H9 (cell line): ENCODE measurements at regions not wholly inside any gene's neighbourhood (a gene's known extent, or its start where the extent isn't known, plus 50 kb on each side); places are given as distances from the start of the nearest gene placed in this dataset.

Experiments used
- DNase-seq: peaks from one replicate; pipeline ENCODE4 v3.0.0-alpha.2; 2017
- H2AFZ ChIP-seq: one replicate; pipeline ENCODE4 v1.6.1; 2013; ENCODE audit warnings: mild to moderate bottlenecking, low read length, control low read depth, moderate library complexity
- H2AK5ac ChIP-seq: 2 replicates; pipeline ENCODE4 v1.6.1; 2013; ENCODE audit warnings: low read length, control low read depth, mixed read lengths; ENCODE audit not compliant: insufficient read length
- H2BK120ac ChIP-seq: one replicate; pipeline ENCODE4 v1.6.1; 2013; ENCODE audit warnings: low read depth, mild to moderate bottlenecking, low read length, control low read depth, inconsistent platforms; ENCODE audit not compliant: poor library complexity, severe bottlenecking
- H2BK12ac ChIP-seq: 2 replicates; pipeline ENCODE4 v1.6.1; 2013; ENCODE audit warnings: low read length, control low read depth, mixed read lengths, low read depth; ENCODE audit not compliant: insufficient read length
- H2BK15ac ChIP-seq: 2 replicates; pipeline ENCODE4 v1.6.1; 2013; ENCODE audit warnings: low read depth, low read length, control low read depth
- H2BK20ac ChIP-seq: one replicate; pipeline ENCODE4 v1.6.1; 2013; ENCODE audit warnings: low read depth, mild to moderate bottlenecking, low read length, control low read depth, inconsistent platforms; ENCODE audit not compliant: poor library complexity, severe bottlenecking
- H2BK5ac ChIP-seq: 2 replicates; pipeline ENCODE4 v1.6.1; 2013; ENCODE audit warnings: low read length, control low read depth, mixed read lengths; ENCODE audit not compliant: insufficient read length
- H3K14ac ChIP-seq: 2 replicates; pipeline ENCODE4 v1.6.1; 2013; ENCODE audit warnings: low read length, control low read depth; ENCODE audit not compliant: insufficient read depth
- H3K18ac ChIP-seq: 2 replicates; pipeline ENCODE4 v1.6.1; 2013; ENCODE audit warnings: low read depth, mild to moderate bottlenecking, mixed read lengths, low read length, control low read depth; ENCODE audit not compliant: insufficient read length
- H3K23ac ChIP-seq: 2 replicates; pipeline ENCODE4 v1.6.1; 2013; ENCODE audit warnings: low read length, control low read depth, mixed read lengths, low read depth; ENCODE audit not compliant: insufficient read length
- H3K23me2 ChIP-seq: 2 replicates; pipeline ENCODE4 v1.6.1; 2013; ENCODE audit warnings: low read depth, mild to moderate bottlenecking, mixed read lengths, low read length, control low read depth; ENCODE audit not compliant: insufficient read length, poor library complexity, severe bottlenecking
- H3K27ac ChIP-seq: 2 replicates; pipeline ENCODE4 v1.5.1; 2013; ENCODE audit warnings: low read length, control low read depth, mixed read lengths, low read depth; ENCODE audit not compliant: insufficient read length
- H3K27me3 ChIP-seq: 2 replicates; pipeline ENCODE4 v1.6.1; 2013; ENCODE audit warnings: low read length, control low read depth, inconsistent platforms; ENCODE audit not compliant: insufficient read depth
- H3K4ac ChIP-seq: 2 replicates; pipeline ENCODE4 v1.6.1; 2013; ENCODE audit warnings: low read depth, mild to moderate bottlenecking, control low read depth, inconsistent platforms, low read length, moderate library complexity
- H3K4me1 ChIP-seq: 2 replicates; pipeline ENCODE4 v1.6.1; 2013; ENCODE audit warnings: low read length, control low read depth, inconsistent platforms; ENCODE audit not compliant: insufficient read depth
- H3K4me2 ChIP-seq: 2 replicates; pipeline ENCODE4 v1.6.1; 2013; ENCODE audit warnings: low read length, control low read depth, mixed read lengths; ENCODE audit not compliant: insufficient read length, insufficient read depth
- H3K56ac ChIP-seq: 2 replicates; pipeline ENCODE4 v1.6.1; 2013; ENCODE audit warnings: low read depth, mild to moderate bottlenecking, mixed read lengths, low read length, control low read depth; ENCODE audit not compliant: insufficient read length
- H3K79me1 ChIP-seq: 2 replicates; pipeline ENCODE4 v1.6.1; 2013; ENCODE audit warnings: low read depth, mild to moderate bottlenecking, moderate library complexity, low read length, control low read depth, inconsistent platforms; ENCODE audit not compliant: insufficient read depth, poor library complexity, severe bottlenecking
- H3K79me2 ChIP-seq: 2 replicates; pipeline ENCODE4 v1.6.1; 2013; ENCODE audit warnings: low read length, control low read depth, inconsistent platforms; ENCODE audit not compliant: insufficient read depth
- H3K9ac ChIP-seq: 2 replicates; pipeline ENCODE4 v1.6.1; 2013; ENCODE audit warnings: low read length, control low read depth, mixed read lengths; ENCODE audit not compliant: insufficient read length; ENCODE audit errors: extremely low read depth
- H3K9me3 ChIP-seq: one replicate; pipeline ENCODE4 v1.6.1; 2013; ENCODE audit warnings: low read depth, low read length, inconsistent platforms; ENCODE audit not compliant: control insufficient read depth
- H3T11ph ChIP-seq: one replicate; pipeline ENCODE4 v1.6.1; 2013; ENCODE audit warnings: mild to moderate bottlenecking, low read length, control low read depth, inconsistent platforms
- H4K20me1 ChIP-seq: one replicate; pipeline ENCODE4 v1.6.1; 2013; ENCODE audit not compliant: control insufficient read depth, insufficient read length, insufficient read depth
- H4K5ac ChIP-seq: 2 replicates; pipeline ENCODE4 v1.6.1; 2013; ENCODE audit warnings: low read depth, mild to moderate bottlenecking, mixed read lengths, low read length, control low read depth; ENCODE audit not compliant: insufficient read length
- H4K8ac ChIP-seq: replicated peaks from 2 replicates; pipeline ENCODE4 v1.6.1; 2013; ENCODE audit warnings: low read length, control low read depth, mixed read lengths, low read depth; ENCODE audit not compliant: insufficient read length
- H4K91ac ChIP-seq: 2 replicates; pipeline ENCODE4 v1.6.1; 2013; ENCODE audit warnings: low read depth, mild to moderate bottlenecking, moderate library complexity, mixed read lengths, low read length, control low read depth; ENCODE audit not compliant: insufficient read length
- H3K27ac Mint-ChIP-seq, 3 experiments: 2 replicates in 2 of 3; 3 replicates in 1 of 3; pipeline ENCODE4 v1.8.0; 2020 to 2021; ENCODE audit warnings: mixed read lengths in 3 of 3, mild to moderate bottlenecking in 1 of 3, moderate library complexity in 1 of 3
- H3K27me3 Mint-ChIP-seq: 2 replicates; pipeline ENCODE4 v1.8.0; 2021; ENCODE audit warnings: low read depth, mild to moderate bottlenecking, moderate library complexity, mixed read lengths
- H3K36me3 Mint-ChIP-seq, 3 experiments: 2 replicates in 2 of 3; 3 replicates in 1 of 3; pipeline ENCODE4 v1.8.0; 2020 to 2021; ENCODE audit warnings: low read depth in 3 of 3, mixed read lengths in 3 of 3; ENCODE audit not compliant: insufficient read depth in 1 of 3
- H3K4me1 Mint-ChIP-seq, 2 experiments: 2 replicates each; pipeline ENCODE4 v1.8.0; 2020; ENCODE audit warnings: mixed read lengths in 2 of 2
- H3K4me3 Mint-ChIP-seq, 2 experiments: 2 replicates in 1 of 2; 3 replicates in 1 of 2; pipeline ENCODE4 v1.8.0; 2020 to 2021; ENCODE audit warnings: mild to moderate bottlenecking in 2 of 2, mixed read lengths in 2 of 2, moderate library complexity in 1 of 2
- H3K9me3 Mint-ChIP-seq, 2 experiments: 2 replicates in 1 of 2; 3 replicates in 1 of 2; pipeline ENCODE4 v1.8.0; 2020; ENCODE audit warnings: mild to moderate bottlenecking in 2 of 2, mixed read lengths in 2 of 2, moderate library complexity in 1 of 2
- WGBS: extraction: QIAGEN DNeasy Blood & Tissue Kit; methylation state at CpG from one replicate; pipeline ENCODE4 v1.1.7; 2013; ENCODE audit warnings: missing lambda C conversion rate, low lambda C conversion rate, mixed read lengths; ENCODE audit not compliant: insufficient read length; ENCODE audit errors: extremely low coverage; 5-methylcytosine and 5-hydroxymethylcytosine counted together
- TF ChIP-seq, protein P1 (sequence below): fragments of 200-600 bp; sonication (generic); conservative IDR thresholded peaks from 3 replicates; pipeline ENCODE4 v1.8.0; 2021; ENCODE audit warnings: antibody characterized with exemption, mild to moderate bottlenecking

- Histone ChIP-seq H3K79me2 (no peaks in the 10 kb centered on the region), H4K5ac (no peak overlapping the region), H2BK5ac (no peak overlapping the region), H3K27ac (no peak overlapping the region), H3K56ac (no peak overlapping the region), H3K18ac (no peak overlapping the region), H2AFZ (no peak overlapping the region), H3K9me3 (peaks cover 66% of the 10 kb centered on the region), H3K4me2 (no peak overlapping the region), H4K91ac (no peak overlapping the region), H4K8ac (no peak overlapping the region), H4K20me1 (no peaks in the 10 kb centered on the region), H3K23me2 (no peaks in the 10 kb centered on the region), H3K27me3 (no peaks in the 10 kb centered on the region), H2BK120ac (no peak overlapping the region), H2BK20ac (no peak overlapping the region), H2BK15ac (no peak overlapping the region), H2BK12ac (no peak overlapping the region), H2AK5ac (no peak overlapping the region), H3T11ph (no peak overlapping the region), H3K79me1 (no peaks in the 10 kb centered on the region), H3K4ac (no peak overlapping the region), H3K23ac (no peak overlapping the region), H3K14ac (no peak overlapping the region), H3K4me1 (no peaks in the 10 kb centered on the region), H3K9ac (no peak overlapping the region)
- Mint-ChIP-seq H3K4me3 (no peak overlapping the region), H3K27me3 (peaks cover 5% of the 10 kb centered on the region; the same call in 1 of the 2 replicates), H3K27ac (no peak overlapping the region), H3K9me3 (peaks cover 84 to 90% of the 10 kb centered on the region in 2 experiments), H3K4me1 (no peaks in the 10 kb centered on the region), H3K36me3 (peaks cover 23 to 33% (median 25%) of the 10 kb centered on the region in 3 experiments)
- TF ChIP-seq, protein P1, sequence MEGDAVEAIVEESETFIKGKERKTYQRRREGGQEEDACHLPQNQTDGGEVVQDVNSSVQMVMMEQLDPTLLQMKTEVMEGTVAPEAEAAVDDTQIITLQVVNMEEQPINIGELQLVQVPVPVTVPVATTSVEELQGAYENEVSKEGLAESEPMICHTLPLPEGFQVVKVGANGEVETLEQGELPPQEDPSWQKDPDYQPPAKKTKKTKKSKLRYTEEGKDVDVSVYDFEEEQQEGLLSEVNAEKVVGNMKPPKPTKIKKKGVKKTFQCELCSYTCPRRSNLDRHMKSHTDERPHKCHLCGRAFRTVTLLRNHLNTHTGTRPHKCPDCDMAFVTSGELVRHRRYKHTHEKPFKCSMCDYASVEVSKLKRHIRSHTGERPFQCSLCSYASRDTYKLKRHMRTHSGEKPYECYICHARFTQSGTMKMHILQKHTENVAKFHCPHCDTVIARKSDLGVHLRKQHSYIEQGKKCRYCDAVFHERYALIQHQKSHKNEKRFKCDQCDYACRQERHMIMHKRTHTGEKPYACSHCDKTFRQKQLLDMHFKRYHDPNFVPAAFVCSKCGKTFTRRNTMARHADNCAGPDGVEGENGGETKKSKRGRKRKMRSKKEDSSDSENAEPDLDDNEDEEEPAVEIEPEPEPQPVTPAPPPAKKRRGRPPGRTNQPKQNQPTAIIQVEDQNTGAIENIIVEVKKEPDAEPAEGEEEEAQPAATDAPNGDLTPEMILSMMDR, result no peak
- no CpG with 5 or more reads among the region's 33 CpGs for WGBS
- DNase-seq, result no peak
Measured at GRCh38 chr7:63113713-63114285, 884.9 kb upstream of the ZNF722 start.
